ENCODE measurements at regions not wholly inside any gene's neighbourhood (a gene's known extent, or its start where the extent isn't known, plus 50 kb on each side); places are given as distances from the start of the nearest gene placed in this dataset.

- no peak overlapping the region for H3K4me2 ChIP-seq (ENCODE audit: extremely low read depth, insufficient read depth, low read length)
- H3K9me3 ChIP-seq (ENCODE audit: control insufficient read depth, insufficient read depth, low read depth, low read length) = no peaks in the 10 kb centered on the region
- H3K4me1 ChIP-seq (ENCODE audit: control insufficient read depth, extremely low read depth, insufficient read depth, low read length) = no peaks in the 10 kb centered on the region
Measured at GRCh38 chr9:78448960-78449673, 152.2 kb downstream of the PSAT1 start.

GRCh38 chr9:78453450-78453849 is 156.5 kb downstream of the PSAT1 start:
- no peaks in the 10 kb centered on the region for H3K79me2 ChIP-seq (ENCODE audit: control insufficient read depth, insufficient read depth, low read length)
- no peak overlapping the region for H3K4me2 ChIP-seq (ENCODE audit: extremely low read depth, insufficient read depth, low read length)
- H3K9ac ChIP-seq (ENCODE audit: insufficient read depth, low read length) = no peak overlapping the region
- no peaks in the 10 kb centered on the region for H3K27me3 ChIP-seq (ENCODE audit: control insufficient read depth, insufficient read depth, low read length)
- no peaks in the 10 kb centered on the region for H3K36me3 ChIP-seq (ENCODE audit: control insufficient read depth, insufficient read depth, low read length)
- no peak overlapping the region for H2AFZ ChIP-seq (ENCODE audit: low read length)
- TF ChIP-seq EZH2 (IDR thresholded peaks at IDR 0.05; ENCODE audit: low read length, missing control alignments) (no peak), CTCF (conservative IDR thresholded peaks at IDR 0.05 in 1 of 2, IDR thresholded peaks at IDR 0.05 in 1 of 2; ENCODE audit: low read depth in 1 of 2, low read length in 2 of 2) (no peak)
- H3K4me1 ChIP-seq (ENCODE audit: control insufficient read depth, extremely low read depth, insufficient read depth, low read length) = no peaks in the 10 kb centered on the region
- no peak overlapping the region for H3K27ac ChIP-seq (ENCODE audit: insufficient read depth, low read length)
- no peaks in the 10 kb centered on the region for H4K20me1 ChIP-seq (ENCODE audit: control insufficient read depth, extremely low read depth, insufficient read depth, low read length)
- H3K4me3 ChIP-seq (replicated peaks in 1 of 4; ENCODE audit: control extremely low read depth in 1 of 4, insufficient read depth in 1 of 4, low read depth in 3 of 4, low read length in 4 of 4) = no peak overlapping the region
- no peak for DNase-seq (ENCODE audit: low read depth in 2 of 2)
- H3K9me3 ChIP-seq (ENCODE audit: control insufficient read depth, insufficient read depth, low read depth, low read length) = no peaks in the 10 kb centered on the region

More at GRCh38 chr9:78448960-78449673, 152.2 kb downstream of the PSAT1 start:
- Histone ChIP-seq H3K27me3 (ENCODE audit: control insufficient read depth, insufficient read depth, low read length) (no peaks in the 10 kb centered on the region), H4K20me1 (ENCODE audit: control insufficient read depth, extremely low read depth, insufficient read depth, low read length) (no peaks in the 10 kb centered on the region), H3K9ac (ENCODE audit: insufficient read depth, low read length) (no peak overlapping the region), H2AFZ (ENCODE audit: low read length) (no peak overlapping the region), H3K4me3 (replicated peaks in 1 of 4; ENCODE audit: control extremely low read depth in 1 of 4, insufficient read depth in 1 of 4, low read depth in 3 of 4, low read length in 4 of 4) (no peak overlapping the region), H3K36me3 (ENCODE audit: control insufficient read depth, insufficient read depth, low read length) (no peaks in the 10 kb centered on the region), H3K79me2 (ENCODE audit: control insufficient read depth, insufficient read depth, low read length) (no peaks in the 10 kb centered on the region), H3K27ac (ENCODE audit: insufficient read depth, low read length) (no peak overlapping the region)
- no peak for TF ChIP-seq CTCF (conservative IDR thresholded peaks at IDR 0.05 in 1 of 2, IDR thresholded peaks at IDR 0.05 in 1 of 2; ENCODE audit: low read depth in 1 of 2, low read length in 2 of 2)
- no peak for TF ChIP-seq EZH2 (IDR thresholded peaks at IDR 0.05; ENCODE audit: low read length, missing control alignments)
- DNase-seq (ENCODE audit: low read depth in 2 of 2) = no peak

- H3K79me2 ChIP-seq (ENCODE audit: control insufficient read depth, insufficient read depth, low read length) = no peaks in the 10 kb centered on the region
- no peak overlapping the region for H3K9ac ChIP-seq (ENCODE audit: insufficient read depth, low read length)
- H4K20me1 ChIP-seq (ENCODE audit: control insufficient read depth, extremely low read depth, insufficient read depth, low read length) = no peaks in the 10 kb centered on the region
- no peaks in the 10 kb centered on the region for H3K27me3 ChIP-seq (ENCODE audit: control insufficient read depth, insufficient read depth, low read length)
- no peak for TF ChIP-seq EZH2 (IDR thresholded peaks at IDR 0.05; ENCODE audit: low read length, missing control alignments)
- no peak for TF ChIP-seq CTCF (conservative IDR thresholded peaks at IDR 0.05 in 1 of 2, IDR thresholded peaks at IDR 0.05 in 1 of 2; ENCODE audit: low read depth in 1 of 2, low read length in 2 of 2)
- DNase-seq (ENCODE audit: low read depth in 2 of 2) = peak in 1 of 2 donors; percentile 20
- H3K4me3 ChIP-seq (replicated peaks in 1 of 4; ENCODE audit: control extremely low read depth in 1 of 4, insufficient read depth in 1 of 4, low read depth in 3 of 4, low read length in 4 of 4) = no peak overlapping the region
- no peaks in the 10 kb centered on the region for H3K4me1 ChIP-seq (ENCODE audit: control insufficient read depth, extremely low read depth, insufficient read depth, low read length)
- no peak overlapping the region for H3K4me2 ChIP-seq (ENCODE audit: extremely low read depth, insufficient read depth, low read length)
- H2AFZ ChIP-seq (ENCODE audit: low read length) = no peak overlapping the region
- H3K27ac ChIP-seq (ENCODE audit: insufficient read depth, low read length) = no peak overlapping the region
- no peaks in the 10 kb centered on the region for H3K9me3 ChIP-seq (ENCODE audit: control insufficient read depth, insufficient read depth, low read depth, low read length)
- H3K36me3 ChIP-seq (ENCODE audit: control insufficient read depth, insufficient read depth, low read length) = no peaks in the 10 kb centered on the region
Measured at GRCh38 chr9:78462611-78463010, 165.7 kb downstream of the PSAT1 start.
